Liver (tissue), 8 donors: ENCODE measurements at regions not wholly inside any gene's neighbourhood (a gene's known extent, or its start where the extent isn't known, plus 50 kb on each side); places are given as distances from the start of the nearest gene placed in this dataset.

Source experiments
- DNase-seq: peaks from one replicate; pipeline ENCODE4 v3.0.0-alpha.2; 2017; ENCODE audit warnings: low spot score
- H3K27ac ChIP-seq, 2 donors: one replicate each; pipeline ENCODE4 v1.7.0; 2013; ENCODE audit warnings: inconsistent platforms in 2 of 2, low read length in 2 of 2, control low read depth in 1 of 2, low read depth in 1 of 2, mild to moderate bottlenecking in 1 of 2
- H3K27me3 ChIP-seq, 4 donors: one replicate each; pipeline versions ENCODE4 v1.6.1 to v1.7.0; 2013; ENCODE audit warnings: low read length in 3 of 4, inconsistent platforms in 1 of 4, mild to moderate bottlenecking in 1 of 4, moderate library complexity in 1 of 4; ENCODE audit not compliant: control insufficient read depth in 4 of 4, insufficient read depth in 4 of 4
- H3K36me3 ChIP-seq, 4 donors: one replicate each; pipeline versions ENCODE4 v1.6.1 to v1.7.0; 2013; ENCODE audit warnings: low read length in 3 of 4, mild to moderate bottlenecking in 3 of 4, low read depth in 1 of 4, moderate library complexity in 1 of 4; ENCODE audit not compliant: control insufficient read depth in 4 of 4, insufficient read depth in 3 of 4
- H3K4me1 ChIP-seq, 4 donors: one replicate each; pipeline versions ENCODE4 v1.6.1 to v1.7.0; 2013; ENCODE audit warnings: low read length in 3 of 4, mild to moderate bottlenecking in 3 of 4, moderate library complexity in 1 of 4; ENCODE audit not compliant: control insufficient read depth in 4 of 4, insufficient read depth in 4 of 4
- H3K4me3 ChIP-seq, 3 donors: one replicate each; pipeline versions ENCODE4 v1.6.1 to v1.7.0; 2013; ENCODE audit warnings: low read length in 3 of 3, control low read depth in 1 of 3, low read depth in 1 of 3, mild to moderate bottlenecking in 1 of 3
- H3K9ac ChIP-seq, 2 donors: one replicate each; pipeline ENCODE4 v1.7.0; 2013; ENCODE audit warnings: low read length in 2 of 2, mild to moderate bottlenecking in 2 of 2, moderate library complexity in 2 of 2, control low read depth in 1 of 2, low read depth in 1 of 2
- H3K9me3 ChIP-seq, 4 donors: one replicate each; pipeline versions ENCODE4 v1.6.1 to v1.7.0; 2013; ENCODE audit warnings: low read length in 3 of 4; ENCODE audit not compliant: control insufficient read depth in 4 of 4
- ATF3 ChIP-seq: IDR thresholded peaks from 2 replicates; pipeline ENCODE4 v1.6.1; 2016; ENCODE audit warnings: antibody characterized with exemption
- CTCF ChIP-seq: fragments of 150-350 bp; IDR thresholded peaks from 2 replicates; pipeline ENCODE4 v1.5.1; 2017; ENCODE audit warnings: improper control_type of control experiment, low read depth, low read length; ENCODE audit not compliant: missing input control
- EGR1 ChIP-seq, 2 donors: IDR thresholded peaks; 2 replicates each; pipeline ENCODE4 v1.6.1; 2016 to 2018; ENCODE audit warnings: antibody characterized with exemption in 2 of 2, low read depth in 2 of 2
- FOXA1 ChIP-seq: IDR thresholded peaks from 2 replicates; pipeline ENCODE4 v1.6.1; 2016; ENCODE audit warnings: antibody characterized with exemption
- FOXA2 ChIP-seq: IDR thresholded peaks from 2 replicates; pipeline ENCODE4 v1.6.1; 2016; ENCODE audit warnings: antibody characterized with exemption
- GABPA ChIP-seq, 2 donors: IDR thresholded peaks in 1 of 2; conservative IDR thresholded peaks in 1 of 2; 2 replicates each; pipeline ENCODE4 v1.6.1; 2016; ENCODE audit warnings: antibody characterized with exemption in 2 of 2, mild to moderate bottlenecking in 1 of 2, moderate library complexity in 1 of 2
- HNF4A ChIP-seq, 2 donors: conservative IDR thresholded peaks; 2 replicates each; pipeline ENCODE4 v1.6.1; 2016; ENCODE audit warnings: antibody characterized with exemption in 2 of 2, mild to moderate bottlenecking in 2 of 2
- HNF4G ChIP-seq: IDR thresholded peaks from 2 replicates; pipeline ENCODE4 v1.6.1; 2016; ENCODE audit warnings: antibody characterized with exemption
- JUND ChIP-seq, 2 donors: IDR thresholded peaks; 2 replicates each; pipeline ENCODE4 v1.6.1; 2016; ENCODE audit warnings: antibody characterized with exemption in 2 of 2
- MAX ChIP-seq: IDR thresholded peaks from 2 replicates; pipeline ENCODE4 v1.6.1; 2016; ENCODE audit warnings: antibody characterized with exemption
- NR2F2 ChIP-seq: IDR thresholded peaks from 2 replicates; pipeline ENCODE4 v1.6.1; 2016; ENCODE audit warnings: antibody characterized with exemption
- RAD21 ChIP-seq, 2 donors: IDR thresholded peaks; 2 replicates each; pipeline ENCODE4 v1.6.1; 2016; ENCODE audit warnings: antibody characterized with exemption in 2 of 2, mild to moderate bottlenecking in 2 of 2
- REST ChIP-seq: IDR thresholded peaks from 2 replicates; pipeline ENCODE4 v1.6.1; 2016; ENCODE audit warnings: antibody characterized with exemption, mild to moderate bottlenecking
- RXRA ChIP-seq, 2 donors: IDR thresholded peaks; 2 replicates each; pipeline ENCODE4 v1.6.1; 2017 to 2018; ENCODE audit warnings: antibody characterized with exemption in 2 of 2, mild to moderate bottlenecking in 1 of 2
- SP1 ChIP-seq: IDR thresholded peaks from 2 replicates; pipeline ENCODE4 v1.6.1; 2018; ENCODE audit warnings: antibody characterized with exemption, mild to moderate bottlenecking
- TAF1 ChIP-seq: conservative IDR thresholded peaks from 2 replicates; pipeline ENCODE4 v1.6.1; 2016; ENCODE audit warnings: antibody characterized with exemption, mild to moderate bottlenecking
- YY1 ChIP-seq: IDR thresholded peaks from 2 replicates; pipeline ENCODE4 v1.6.1; 2016; ENCODE audit warnings: antibody characterized with exemption, mild to moderate bottlenecking
- ZBTB33 ChIP-seq: IDR thresholded peaks from 2 replicates; pipeline ENCODE4 v1.6.1; 2016; ENCODE audit warnings: antibody characterized with exemption
- WGBS: extraction: QIAGEN DNeasy Blood & Tissue Kit; methylation state at CpG from one replicate; pipeline ENCODE4 v1.1.7; 2013; 5-methylcytosine and 5-hydroxymethylcytosine counted together
- donor health status: healthy.
- donor health status: healthy.
- donor health status: healthy.
- donor health status: healthy.
- donor health status: healthy.

GRCh38 chrX:115989686-115990085 is 180.9 kb upstream of the AGTR2 start:
- WGBS, result 24% methylated on average over 1 of the region's 1 CpG
- Histone ChIP-seq H3K9ac (no peak overlapping the region), H3K4me1 (no peaks in the 10 kb centered on the region), H3K9me3 (no peaks in the 10 kb centered on the region), H3K27me3 (no peaks in the 10 kb centered on the region), H3K27ac (no peak overlapping the region), H3K4me3 (no peak overlapping the region), H3K36me3 (no peaks in the 10 kb centered on the region)
- TF ChIP-seq MAX (no peak), RXRA (IDR thresholded peaks at IDR 0.05) (no peak), ATF3 (no peak), FOXA2 (no peak), EGR1 (IDR thresholded peaks at IDR 0.05; ENCODE audit: low read depth in 2 of 2) (no peak), CTCF (no peak), ZBTB33 (no peak), RAD21 (IDR thresholded peaks at IDR 0.05) (no peak), GABPA (IDR thresholded peaks at IDR 0.05 in 1 of 2, conservative IDR thresholded peaks at IDR 0.05 in 1 of 2) (no peak), HNF4G (no peak), SP1 (no peak), FOXA1 (no peak), NR2F2 (no peak), TAF1 (no peak), JUND (IDR thresholded peaks at IDR 0.05) (no peak), YY1 (no peak), REST (no peak), HNF4A (conservative IDR thresholded peaks at IDR 0.05) (no peak)
- DNase-seq, result no peak
